H9 (cell line): ENCODE measurements at regions not wholly inside any gene's neighbourhood (a gene's known extent, or its start where the extent isn't known, plus 50 kb on each side); places are given as distances from the start of the nearest gene placed in this dataset.
"Not testable (repeated sequence)": the region's sequence is repeated elsewhere in the genome, so short reads cannot be mapped to it uniquely, and the experiment has no call there.

ENCODE experiments used
- DNase-seq: peaks from one replicate; pipeline ENCODE4 v3.0.0-alpha.2; 2017
- H2AFZ ChIP-seq: one replicate; pipeline ENCODE4 v1.6.1; 2013; ENCODE audit warnings: mild to moderate bottlenecking, low read length, control low read depth, moderate library complexity
- H2AK5ac ChIP-seq: 2 replicates; pipeline ENCODE4 v1.6.1; 2013; ENCODE audit warnings: low read length, control low read depth, mixed read lengths; ENCODE audit not compliant: insufficient read length
- H2BK120ac ChIP-seq: one replicate; pipeline ENCODE4 v1.6.1; 2013; ENCODE audit warnings: low read depth, mild to moderate bottlenecking, low read length, control low read depth, inconsistent platforms; ENCODE audit not compliant: poor library complexity, severe bottlenecking
- H2BK12ac ChIP-seq: 2 replicates; pipeline ENCODE4 v1.6.1; 2013; ENCODE audit warnings: low read length, control low read depth, mixed read lengths, low read depth; ENCODE audit not compliant: insufficient read length
- H2BK15ac ChIP-seq: 2 replicates; pipeline ENCODE4 v1.6.1; 2013; ENCODE audit warnings: low read depth, low read length, control low read depth
- H2BK20ac ChIP-seq: one replicate; pipeline ENCODE4 v1.6.1; 2013; ENCODE audit warnings: low read depth, mild to moderate bottlenecking, low read length, control low read depth, inconsistent platforms; ENCODE audit not compliant: poor library complexity, severe bottlenecking
- H2BK5ac ChIP-seq: 2 replicates; pipeline ENCODE4 v1.6.1; 2013; ENCODE audit warnings: low read length, control low read depth, mixed read lengths; ENCODE audit not compliant: insufficient read length
- H3K14ac ChIP-seq: 2 replicates; pipeline ENCODE4 v1.6.1; 2013; ENCODE audit warnings: low read length, control low read depth; ENCODE audit not compliant: insufficient read depth
- H3K18ac ChIP-seq: 2 replicates; pipeline ENCODE4 v1.6.1; 2013; ENCODE audit warnings: low read depth, mild to moderate bottlenecking, mixed read lengths, low read length, control low read depth; ENCODE audit not compliant: insufficient read length
- H3K23ac ChIP-seq: 2 replicates; pipeline ENCODE4 v1.6.1; 2013; ENCODE audit warnings: low read length, control low read depth, mixed read lengths, low read depth; ENCODE audit not compliant: insufficient read length
- H3K23me2 ChIP-seq: 2 replicates; pipeline ENCODE4 v1.6.1; 2013; ENCODE audit warnings: low read depth, mild to moderate bottlenecking, mixed read lengths, low read length, control low read depth; ENCODE audit not compliant: insufficient read length, poor library complexity, severe bottlenecking
- H3K27ac ChIP-seq: 2 replicates; pipeline ENCODE4 v1.5.1; 2013; ENCODE audit warnings: low read length, control low read depth, mixed read lengths, low read depth; ENCODE audit not compliant: insufficient read length
- H3K27me3 ChIP-seq: 2 replicates; pipeline ENCODE4 v1.6.1; 2013; ENCODE audit warnings: low read length, control low read depth, inconsistent platforms; ENCODE audit not compliant: insufficient read depth
- H3K4ac ChIP-seq: 2 replicates; pipeline ENCODE4 v1.6.1; 2013; ENCODE audit warnings: low read depth, mild to moderate bottlenecking, control low read depth, inconsistent platforms, low read length, moderate library complexity
- H3K4me1 ChIP-seq: 2 replicates; pipeline ENCODE4 v1.6.1; 2013; ENCODE audit warnings: low read length, control low read depth, inconsistent platforms; ENCODE audit not compliant: insufficient read depth
- H3K4me2 ChIP-seq: 2 replicates; pipeline ENCODE4 v1.6.1; 2013; ENCODE audit warnings: low read length, control low read depth, mixed read lengths; ENCODE audit not compliant: insufficient read length, insufficient read depth
- H3K56ac ChIP-seq: 2 replicates; pipeline ENCODE4 v1.6.1; 2013; ENCODE audit warnings: low read depth, mild to moderate bottlenecking, mixed read lengths, low read length, control low read depth; ENCODE audit not compliant: insufficient read length
- H3K79me1 ChIP-seq: 2 replicates; pipeline ENCODE4 v1.6.1; 2013; ENCODE audit warnings: low read depth, mild to moderate bottlenecking, moderate library complexity, low read length, control low read depth, inconsistent platforms; ENCODE audit not compliant: insufficient read depth, poor library complexity, severe bottlenecking
- H3K79me2 ChIP-seq: 2 replicates; pipeline ENCODE4 v1.6.1; 2013; ENCODE audit warnings: low read length, control low read depth, inconsistent platforms; ENCODE audit not compliant: insufficient read depth
- H3K9ac ChIP-seq: 2 replicates; pipeline ENCODE4 v1.6.1; 2013; ENCODE audit warnings: low read length, control low read depth, mixed read lengths; ENCODE audit not compliant: insufficient read length; ENCODE audit errors: extremely low read depth
- H3K9me3 ChIP-seq: one replicate; pipeline ENCODE4 v1.6.1; 2013; ENCODE audit warnings: low read depth, low read length, inconsistent platforms; ENCODE audit not compliant: control insufficient read depth
- H3T11ph ChIP-seq: one replicate; pipeline ENCODE4 v1.6.1; 2013; ENCODE audit warnings: mild to moderate bottlenecking, low read length, control low read depth, inconsistent platforms
- H4K20me1 ChIP-seq: one replicate; pipeline ENCODE4 v1.6.1; 2013; ENCODE audit not compliant: control insufficient read depth, insufficient read length, insufficient read depth
- H4K5ac ChIP-seq: 2 replicates; pipeline ENCODE4 v1.6.1; 2013; ENCODE audit warnings: low read depth, mild to moderate bottlenecking, mixed read lengths, low read length, control low read depth; ENCODE audit not compliant: insufficient read length
- H4K8ac ChIP-seq: replicated peaks from 2 replicates; pipeline ENCODE4 v1.6.1; 2013; ENCODE audit warnings: low read length, control low read depth, mixed read lengths, low read depth; ENCODE audit not compliant: insufficient read length
- H4K91ac ChIP-seq: 2 replicates; pipeline ENCODE4 v1.6.1; 2013; ENCODE audit warnings: low read depth, mild to moderate bottlenecking, moderate library complexity, mixed read lengths, low read length, control low read depth; ENCODE audit not compliant: insufficient read length
- H3K27ac Mint-ChIP-seq, 3 experiments: 2 replicates in 2 of 3; 3 replicates in 1 of 3; pipeline ENCODE4 v1.8.0; 2020 to 2021; ENCODE audit warnings: mixed read lengths in 3 of 3, mild to moderate bottlenecking in 1 of 3, moderate library complexity in 1 of 3
- H3K27me3 Mint-ChIP-seq: 2 replicates; pipeline ENCODE4 v1.8.0; 2021; ENCODE audit warnings: low read depth, mild to moderate bottlenecking, moderate library complexity, mixed read lengths
- H3K36me3 Mint-ChIP-seq, 3 experiments: 2 replicates in 2 of 3; 3 replicates in 1 of 3; pipeline ENCODE4 v1.8.0; 2020 to 2021; ENCODE audit warnings: low read depth in 3 of 3, mixed read lengths in 3 of 3; ENCODE audit not compliant: insufficient read depth in 1 of 3
- H3K4me1 Mint-ChIP-seq, 2 experiments: 2 replicates each; pipeline ENCODE4 v1.8.0; 2020; ENCODE audit warnings: mixed read lengths in 2 of 2
- H3K4me3 Mint-ChIP-seq, 2 experiments: 2 replicates in 1 of 2; 3 replicates in 1 of 2; pipeline ENCODE4 v1.8.0; 2020 to 2021; ENCODE audit warnings: mild to moderate bottlenecking in 2 of 2, mixed read lengths in 2 of 2, moderate library complexity in 1 of 2
- H3K9me3 Mint-ChIP-seq, 2 experiments: 2 replicates in 1 of 2; 3 replicates in 1 of 2; pipeline ENCODE4 v1.8.0; 2020; ENCODE audit warnings: mild to moderate bottlenecking in 2 of 2, mixed read lengths in 2 of 2, moderate library complexity in 1 of 2
- WGBS: extraction: QIAGEN DNeasy Blood & Tissue Kit; methylation state at CpG from one replicate; pipeline ENCODE4 v1.1.7; 2013; ENCODE audit warnings: missing lambda C conversion rate, low lambda C conversion rate, mixed read lengths; ENCODE audit not compliant: insufficient read length; ENCODE audit errors: extremely low coverage; 5-methylcytosine and 5-hydroxymethylcytosine counted together
- TF ChIP-seq, protein P1 (sequence below): fragments of 200-600 bp; sonication (generic); conservative IDR thresholded peaks from 3 replicates; pipeline ENCODE4 v1.8.0; 2021; ENCODE audit warnings: antibody characterized with exemption, mild to moderate bottlenecking

- no peaks in the 10 kb centered on the region for H3K27me3 ChIP-seq
- H3K23me2 ChIP-seq = no peaks in the 10 kb centered on the region
- H3K23ac ChIP-seq = no peak overlapping the region
- H2BK15ac ChIP-seq = no peak overlapping the region
- Mint-ChIP-seq H3K27ac (no peak overlapping the region), H3K4me1 (no peaks in the 10 kb centered on the region), H3K36me3 (no peaks in the 10 kb centered on the region; a peak in 2 of 7 replicates), H3K4me3 (no peak overlapping the region), H3K9me3 (peaks cover 6 to 13% of the 10 kb centered on the region in 2 experiments; a peak in 4 of 5 replicates), H3K27me3 (no peaks in the 10 kb centered on the region)
- H3K56ac ChIP-seq = no peak overlapping the region
- H4K20me1 ChIP-seq = no peaks in the 10 kb centered on the region
- no peak overlapping the region for H3T11ph ChIP-seq
- H3K18ac ChIP-seq = no peak overlapping the region
- no peak overlapping the region for H4K5ac ChIP-seq
- H3K27ac ChIP-seq = no peak overlapping the region
- H2BK120ac ChIP-seq = no peak overlapping the region
- TF ChIP-seq, protein P1, sequence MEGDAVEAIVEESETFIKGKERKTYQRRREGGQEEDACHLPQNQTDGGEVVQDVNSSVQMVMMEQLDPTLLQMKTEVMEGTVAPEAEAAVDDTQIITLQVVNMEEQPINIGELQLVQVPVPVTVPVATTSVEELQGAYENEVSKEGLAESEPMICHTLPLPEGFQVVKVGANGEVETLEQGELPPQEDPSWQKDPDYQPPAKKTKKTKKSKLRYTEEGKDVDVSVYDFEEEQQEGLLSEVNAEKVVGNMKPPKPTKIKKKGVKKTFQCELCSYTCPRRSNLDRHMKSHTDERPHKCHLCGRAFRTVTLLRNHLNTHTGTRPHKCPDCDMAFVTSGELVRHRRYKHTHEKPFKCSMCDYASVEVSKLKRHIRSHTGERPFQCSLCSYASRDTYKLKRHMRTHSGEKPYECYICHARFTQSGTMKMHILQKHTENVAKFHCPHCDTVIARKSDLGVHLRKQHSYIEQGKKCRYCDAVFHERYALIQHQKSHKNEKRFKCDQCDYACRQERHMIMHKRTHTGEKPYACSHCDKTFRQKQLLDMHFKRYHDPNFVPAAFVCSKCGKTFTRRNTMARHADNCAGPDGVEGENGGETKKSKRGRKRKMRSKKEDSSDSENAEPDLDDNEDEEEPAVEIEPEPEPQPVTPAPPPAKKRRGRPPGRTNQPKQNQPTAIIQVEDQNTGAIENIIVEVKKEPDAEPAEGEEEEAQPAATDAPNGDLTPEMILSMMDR = no peak
- H2AFZ ChIP-seq = no peak overlapping the region
- no peak overlapping the region for H3K4ac ChIP-seq
- H3K14ac ChIP-seq = no peak overlapping the region
- H2BK5ac ChIP-seq = no peak overlapping the region
- no peaks in the 10 kb centered on the region for H3K4me1 ChIP-seq
- H2AK5ac ChIP-seq = no peak overlapping the region
- DNase-seq = no peak
- H4K91ac ChIP-seq = no peak overlapping the region
- no peak overlapping the region for H4K8ac ChIP-seq
- H3K79me1 ChIP-seq = no peaks in the 10 kb centered on the region
- H3K9ac ChIP-seq = no peak overlapping the region
- H3K9me3 ChIP-seq = no peaks in the 10 kb centered on the region
- no peak overlapping the region for H2BK12ac ChIP-seq
- H3K79me2 ChIP-seq = no peaks in the 10 kb centered on the region
- no CpG with 5 or more reads among the region's 3 CpGs for WGBS
- H2BK20ac ChIP-seq = no peak overlapping the region
- H3K4me2 ChIP-seq = no peak overlapping the region
Observed at GRCh38 chr7:145350334-145350733, 514.5 kb upstream of the TPK1 start.

- H3K4me2 ChIP-seq, H3K56ac ChIP-seq, H4K5ac ChIP-seq, H4K20me1 ChIP-seq, DNase-seq, H3K23me2 ChIP-seq, H3K36me3 Mint-ChIP-seq, H3T11ph ChIP-seq, H3K27ac Mint-ChIP-seq, H3K27me3 Mint-ChIP-seq, H2AK5ac ChIP-seq, H2BK20ac ChIP-seq, H3K9ac ChIP-seq, H3K4me1 ChIP-seq, H2AFZ ChIP-seq, H3K27ac ChIP-seq, H3K27me3 ChIP-seq, H3K4ac ChIP-seq, H4K91ac ChIP-seq, H3K4me3 Mint-ChIP-seq, H3K4me1 Mint-ChIP-seq, H2BK5ac ChIP-seq, H4K8ac ChIP-seq, H2BK12ac ChIP-seq, H3K23ac ChIP-seq, H3K79me2 ChIP-seq, H3K79me1 ChIP-seq, H2BK120ac ChIP-seq, H3K14ac ChIP-seq, H2BK15ac ChIP-seq, H3K18ac ChIP-seq, H3K9me3 ChIP-seq: not testable (repeated sequence)
- H3K9me3 Mint-ChIP-seq = peaks cover 6 to 13% of the 10 kb centered on the region in 2 experiments; a peak in 4 of 5 replicates
Observed at GRCh38 chr7:145349452-145349851, 513.6 kb upstream of the TPK1 start.
